Endothelial cell (in vitro differentiated cells): ENCODE measurements at regions not wholly inside any gene's neighbourhood (a gene's known extent, or its start where the extent isn't known, plus 50 kb on each side); places are given as distances from the start of the nearest gene placed in this dataset.

Experiments
- DNase-seq: peaks from one replicate; pipeline ENCODE4 v3.0.0; 2021; ENCODE audit warnings: low spot score
- H3K27ac Mint-ChIP-seq: one replicate; pipeline ENCODE4 v1.8.0; 2021; ENCODE audit warnings: mixed read lengths, inconsistent platforms; ENCODE audit not compliant: unreplicated experiment
- H3K27me3 Mint-ChIP-seq: one replicate; pipeline ENCODE4 v1.8.0; 2021; ENCODE audit warnings: mild to moderate bottlenecking, moderate library complexity, mixed read lengths, inconsistent platforms; ENCODE audit not compliant: unreplicated experiment
- H3K36me3 Mint-ChIP-seq: one replicate; pipeline ENCODE4 v1.8.0; 2021; ENCODE audit warnings: mild to moderate bottlenecking, low read depth, mixed read lengths, inconsistent platforms; ENCODE audit not compliant: unreplicated experiment
- H3K4me1 Mint-ChIP-seq: one replicate; pipeline ENCODE4 v1.8.0; 2021; ENCODE audit warnings: mild to moderate bottlenecking, mixed read lengths, inconsistent platforms; ENCODE audit not compliant: unreplicated experiment
- H3K4me3 Mint-ChIP-seq: one replicate; pipeline ENCODE4 v1.8.0; 2021; ENCODE audit warnings: mild to moderate bottlenecking, mixed read lengths, inconsistent platforms; ENCODE audit not compliant: unreplicated experiment
- H3K9me3 Mint-ChIP-seq: one replicate; pipeline ENCODE4 v1.8.0; 2021; ENCODE audit warnings: mixed read lengths, inconsistent platforms; ENCODE audit not compliant: unreplicated experiment
- TF ChIP-seq, protein P1 (sequence below): fragments of 200-600 bp; sonication (generic); IDR thresholded peaks from one replicate; pipeline ENCODE4 v1.5.0; 2021; ENCODE audit warnings: antibody characterized with exemption; ENCODE audit not compliant: unreplicated experiment

DNA sequence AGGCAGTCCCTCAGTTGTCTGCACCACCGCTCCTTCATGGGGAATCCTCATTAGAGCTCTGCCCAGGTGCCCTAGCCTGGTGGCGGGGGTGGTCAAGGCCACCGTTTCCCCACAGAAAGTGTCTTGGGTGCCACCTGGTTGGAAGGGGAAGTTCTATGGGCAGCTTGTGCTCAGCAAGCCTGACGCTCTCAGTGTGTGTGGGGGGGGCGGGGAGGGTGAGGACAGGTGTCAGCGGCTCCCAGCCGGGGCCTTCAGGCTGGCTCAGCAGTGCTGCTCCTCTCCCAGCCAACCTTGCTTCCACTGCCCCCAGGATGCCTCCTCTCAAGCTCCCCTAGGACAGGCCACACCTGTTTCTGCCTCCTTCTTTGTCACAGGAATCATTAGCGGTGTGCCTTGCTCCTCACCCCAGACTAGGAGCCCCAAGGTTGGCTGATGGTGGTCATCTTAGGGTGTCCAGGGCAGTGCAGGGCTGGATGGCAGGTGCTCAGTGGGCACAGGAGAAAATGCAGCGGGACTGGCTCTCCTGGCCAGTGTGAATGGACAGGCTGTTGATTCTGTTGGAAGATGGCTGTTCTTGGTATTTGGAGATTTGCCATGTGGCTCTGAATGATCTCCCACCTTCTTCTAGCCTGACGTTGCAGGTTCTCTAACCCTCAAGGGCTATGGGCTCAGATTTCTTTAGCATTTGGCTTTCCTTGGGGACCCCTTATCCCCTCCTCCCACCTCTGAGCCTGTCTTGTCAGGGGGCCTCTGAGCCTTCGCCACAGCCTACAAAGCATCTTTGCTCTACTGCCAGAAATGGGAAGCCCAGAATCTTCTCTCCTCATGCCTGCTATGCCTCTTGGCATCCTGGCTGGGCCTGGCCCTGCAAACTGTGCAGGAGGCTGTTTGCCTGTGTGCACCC, 185.8 kb upstream of the HS6ST1 start:
- H3K27me3 Mint-ChIP-seq: peaks cover 4% of the 10 kb centered on the region
- H3K36me3 Mint-ChIP-seq: no peaks in the 10 kb centered on the region
- no peak overlapping the region for H3K4me3 Mint-ChIP-seq
- no peaks in the 10 kb centered on the region for H3K9me3 Mint-ChIP-seq
- no peak for DNase-seq
- no peak overlapping the region for H3K27ac Mint-ChIP-seq
- TF ChIP-seq, protein P1, sequence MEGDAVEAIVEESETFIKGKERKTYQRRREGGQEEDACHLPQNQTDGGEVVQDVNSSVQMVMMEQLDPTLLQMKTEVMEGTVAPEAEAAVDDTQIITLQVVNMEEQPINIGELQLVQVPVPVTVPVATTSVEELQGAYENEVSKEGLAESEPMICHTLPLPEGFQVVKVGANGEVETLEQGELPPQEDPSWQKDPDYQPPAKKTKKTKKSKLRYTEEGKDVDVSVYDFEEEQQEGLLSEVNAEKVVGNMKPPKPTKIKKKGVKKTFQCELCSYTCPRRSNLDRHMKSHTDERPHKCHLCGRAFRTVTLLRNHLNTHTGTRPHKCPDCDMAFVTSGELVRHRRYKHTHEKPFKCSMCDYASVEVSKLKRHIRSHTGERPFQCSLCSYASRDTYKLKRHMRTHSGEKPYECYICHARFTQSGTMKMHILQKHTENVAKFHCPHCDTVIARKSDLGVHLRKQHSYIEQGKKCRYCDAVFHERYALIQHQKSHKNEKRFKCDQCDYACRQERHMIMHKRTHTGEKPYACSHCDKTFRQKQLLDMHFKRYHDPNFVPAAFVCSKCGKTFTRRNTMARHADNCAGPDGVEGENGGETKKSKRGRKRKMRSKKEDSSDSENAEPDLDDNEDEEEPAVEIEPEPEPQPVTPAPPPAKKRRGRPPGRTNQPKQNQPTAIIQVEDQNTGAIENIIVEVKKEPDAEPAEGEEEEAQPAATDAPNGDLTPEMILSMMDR: no peak
- no peaks in the 10 kb centered on the region for H3K4me1 Mint-ChIP-seq

DNA sequence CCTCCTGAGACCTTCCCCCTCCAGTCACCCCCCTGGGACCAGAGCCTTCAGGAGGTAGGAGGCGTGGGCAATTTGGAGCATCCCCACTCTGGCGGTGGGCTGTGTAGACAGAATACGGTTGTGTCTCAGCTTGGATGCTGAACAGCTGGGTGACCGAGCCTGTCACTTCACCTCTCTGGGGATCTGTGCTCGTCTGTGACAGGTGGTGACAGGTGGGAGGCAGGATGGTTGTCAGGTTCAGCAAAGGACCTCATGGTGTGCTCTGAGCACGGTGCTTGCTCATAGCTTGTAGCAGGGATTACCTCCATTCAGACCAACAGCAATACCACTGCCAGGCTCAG, 186.5 kb upstream of the HS6ST1 start:
- H3K36me3 Mint-ChIP-seq: no peaks in the 10 kb centered on the region
- H3K27ac Mint-ChIP-seq: no peak overlapping the region
- H3K4me3 Mint-ChIP-seq: no peak overlapping the region
- no peaks in the 10 kb centered on the region for H3K9me3 Mint-ChIP-seq
- TF ChIP-seq, protein P1: no peak
- H3K4me1 Mint-ChIP-seq: no peaks in the 10 kb centered on the region
- no peak for DNase-seq
- peaks cover 2% of the 10 kb centered on the region for H3K27me3 Mint-ChIP-seq

DNA sequence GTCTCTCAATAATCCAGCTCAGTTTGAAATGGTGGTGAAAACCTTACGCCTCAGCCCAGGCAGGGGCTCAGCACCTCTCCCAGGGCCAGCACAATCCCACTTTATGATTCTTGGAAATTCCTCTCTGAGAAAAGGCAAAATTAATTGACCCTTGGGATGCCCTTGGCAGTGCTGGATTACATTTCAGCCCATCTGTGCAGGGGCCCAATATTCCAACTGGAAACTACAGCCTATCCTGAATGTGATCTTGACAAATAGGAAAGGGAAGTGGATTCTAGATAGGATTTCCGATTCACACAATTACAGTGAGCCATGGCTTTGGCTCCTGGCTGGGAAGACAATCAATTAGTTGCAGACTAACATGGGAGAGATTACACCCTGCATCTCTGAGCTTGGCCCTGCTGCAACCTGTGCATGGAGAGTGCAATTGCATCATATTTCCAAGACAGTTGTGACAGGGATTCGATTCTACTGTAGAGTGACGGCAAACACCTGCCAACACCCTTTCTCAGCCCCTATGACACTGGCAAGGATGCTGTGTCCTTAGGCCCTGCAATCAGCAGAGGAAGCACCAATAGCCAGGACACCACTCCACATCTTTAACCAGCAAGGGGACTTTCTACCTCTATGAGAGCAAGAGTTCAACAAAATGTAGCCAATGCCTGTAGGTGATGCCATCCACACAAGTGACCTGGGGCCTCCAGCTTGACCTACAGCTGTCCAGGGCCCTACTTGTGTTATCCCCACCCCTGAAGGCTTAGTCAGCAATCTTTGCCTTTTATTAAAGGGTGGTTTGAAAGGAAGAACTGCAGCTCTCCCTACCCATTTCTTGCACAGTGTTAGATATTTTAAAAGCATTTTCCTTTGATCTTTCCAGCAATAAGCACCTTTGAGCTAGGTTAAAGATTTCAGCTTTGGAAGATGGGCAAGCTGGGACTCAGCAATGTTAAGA, 187.2 kb upstream of the HS6ST1 start:
- peaks cover 2% of the 10 kb centered on the region for H3K27me3 Mint-ChIP-seq
- no peak for DNase-seq
- no peak overlapping the region for H3K27ac Mint-ChIP-seq
- H3K36me3 Mint-ChIP-seq: no peaks in the 10 kb centered on the region
- H3K9me3 Mint-ChIP-seq: no peaks in the 10 kb centered on the region
- H3K4me1 Mint-ChIP-seq: no peaks in the 10 kb centered on the region
- TF ChIP-seq, protein P1: no peak
- H3K4me3 Mint-ChIP-seq: no peak overlapping the region

DNA sequence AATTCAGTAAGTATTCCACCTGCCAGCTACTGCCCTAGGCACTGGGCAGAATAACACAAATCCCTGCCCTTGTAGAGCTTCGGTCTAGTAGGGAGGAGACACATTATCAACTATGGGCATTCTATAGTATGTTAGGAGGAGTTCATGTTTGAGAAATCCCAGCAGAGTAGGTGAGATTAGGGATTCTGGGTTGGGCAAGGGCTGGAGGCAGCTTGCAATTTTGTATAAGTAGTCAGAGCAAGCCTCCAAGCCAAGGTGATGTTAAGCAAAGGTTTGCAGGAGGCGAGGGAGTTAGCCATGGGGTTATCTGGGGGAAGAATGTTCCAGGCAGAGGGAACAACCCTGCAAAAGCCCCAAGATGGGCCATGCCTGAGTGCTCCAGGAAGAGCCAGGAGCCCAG, 187.9 kb upstream of the HS6ST1 start:
- TF ChIP-seq, protein P1: no peak
- Mint-ChIP-seq H3K27me3 (peaks cover 2% of the 10 kb centered on the region), H3K36me3 (no peaks in the 10 kb centered on the region), H3K4me1 (no peaks in the 10 kb centered on the region), H3K9me3 (no peaks in the 10 kb centered on the region), H3K4me3 (no peak overlapping the region), H3K27ac (no peak overlapping the region)
- DNase-seq: no peak
